Stimulated activated CD4-positive, alpha-beta T cell treated with anti-CD3 and anti-CD28 coated beads, Interleukin-1b, Interleukin-23, amount 100 ng/mL, for 24 hours (primary cell): ENCODE measurements at regions not wholly inside any gene's neighbourhood (a gene's known extent, or its start where the extent isn't known, plus 50 kb on each side); places are given as distances from the start of the nearest gene placed in this dataset.

Experiments
- DNase-seq, 4 experiments: peaks; one replicate each; pipeline ENCODE4 v3.0.0-alpha.2; 2020; ENCODE audit warnings: low read depth in 4 of 4, low spot score in 1 of 4

DNA sequence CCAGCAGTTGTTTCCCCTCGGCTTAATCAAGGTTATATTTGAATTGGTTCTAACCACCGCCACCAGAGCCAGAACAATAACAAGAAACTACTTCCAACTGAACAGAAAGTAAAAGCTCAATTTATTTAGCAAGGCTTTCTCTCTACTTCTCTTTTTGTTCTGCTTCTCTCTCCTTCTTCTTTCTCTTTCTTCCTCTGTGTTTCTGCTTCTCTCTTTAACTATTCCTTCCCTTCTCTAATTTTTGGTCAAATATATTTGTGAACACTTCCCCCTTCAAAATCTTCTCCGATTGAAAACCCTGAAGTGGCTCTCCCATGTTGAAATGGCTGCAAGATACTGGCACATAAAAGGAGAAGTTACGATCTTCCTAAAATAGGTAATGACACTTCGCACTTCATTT, 1195.9 kb upstream of the PRKX start:
- no peak for DNase-seq

DNA sequence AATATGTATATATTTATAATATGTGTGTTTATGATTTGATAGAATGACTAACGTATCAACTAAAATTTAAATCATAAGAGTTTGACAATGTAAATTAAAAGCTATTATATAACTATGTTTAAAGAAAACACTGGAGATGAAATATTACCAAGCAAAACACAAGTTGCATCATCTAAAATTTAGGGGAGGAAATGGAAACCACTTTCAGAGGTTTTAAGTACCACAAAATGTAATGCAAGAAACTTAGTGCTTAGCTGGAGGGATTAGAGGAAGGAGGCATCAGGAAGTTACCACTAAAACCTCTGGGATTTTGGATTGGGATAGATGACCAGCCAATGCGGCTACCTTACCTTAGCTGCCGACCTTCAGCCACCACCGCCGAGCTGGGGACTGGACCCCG, 1192.1 kb upstream of the PRKX start:
- DNase-seq, result no peak

DNA sequence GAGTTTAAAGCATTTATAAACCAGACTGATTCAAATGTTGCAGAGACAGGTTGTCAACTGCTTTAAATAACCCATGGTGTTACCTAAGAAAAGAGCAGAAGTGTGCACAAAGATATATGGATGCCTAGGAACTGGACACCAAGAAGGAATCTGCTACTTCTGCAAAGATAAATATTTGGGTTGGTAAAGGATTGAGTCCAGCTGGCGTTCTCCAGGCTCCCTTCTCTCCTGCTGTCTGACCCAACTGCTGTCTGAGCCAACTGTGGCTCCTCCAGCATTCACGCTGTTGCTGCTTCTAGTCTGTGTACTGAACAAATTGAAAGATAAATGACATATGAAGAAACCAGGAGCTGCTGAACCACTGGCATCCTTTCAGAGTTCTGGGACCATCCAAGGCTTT, 1167.8 kb upstream of the PRKX start:
- DNase-seq, result no peak

DNA sequence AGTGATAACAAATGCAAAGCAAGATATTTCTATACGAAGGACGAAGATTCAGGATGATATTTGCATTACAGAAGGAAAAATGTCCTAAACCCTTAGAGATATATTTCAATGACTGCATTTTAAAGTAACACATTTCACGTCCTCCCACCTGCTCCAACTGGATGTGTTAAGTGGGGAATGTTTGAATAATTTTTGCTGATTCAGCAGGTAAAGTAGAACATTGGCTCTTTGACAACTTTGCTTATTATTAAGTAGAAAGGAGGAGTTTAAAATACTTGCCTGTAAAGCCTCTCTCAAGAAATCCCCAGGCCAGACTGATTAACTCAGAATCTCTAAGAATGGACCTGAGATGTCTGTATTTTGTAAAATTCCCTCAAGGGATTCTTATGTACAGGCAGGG, 1165.2 kb upstream of the PRKX start:
- no peak for DNase-seq

DNA sequence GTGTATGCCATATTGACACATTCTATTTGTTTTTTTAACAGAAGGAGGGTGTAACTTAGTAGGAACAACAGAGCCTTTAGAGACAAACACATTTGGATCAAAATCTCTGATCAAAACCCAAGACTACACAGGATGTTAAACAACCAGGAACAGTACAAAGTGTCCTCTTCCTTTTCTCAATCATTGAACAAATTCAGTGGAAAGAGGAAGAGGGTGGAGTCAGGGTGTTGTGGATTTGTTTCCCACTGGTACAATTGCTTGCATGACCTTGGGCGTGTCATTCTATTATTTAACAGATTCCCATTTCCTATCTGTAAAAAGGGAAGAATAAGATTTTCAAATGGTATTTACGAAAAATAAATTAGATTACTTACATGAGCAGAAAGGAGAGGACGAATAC, 1162.8 kb upstream of the PRKX start:
- no peak for DNase-seq

DNA sequence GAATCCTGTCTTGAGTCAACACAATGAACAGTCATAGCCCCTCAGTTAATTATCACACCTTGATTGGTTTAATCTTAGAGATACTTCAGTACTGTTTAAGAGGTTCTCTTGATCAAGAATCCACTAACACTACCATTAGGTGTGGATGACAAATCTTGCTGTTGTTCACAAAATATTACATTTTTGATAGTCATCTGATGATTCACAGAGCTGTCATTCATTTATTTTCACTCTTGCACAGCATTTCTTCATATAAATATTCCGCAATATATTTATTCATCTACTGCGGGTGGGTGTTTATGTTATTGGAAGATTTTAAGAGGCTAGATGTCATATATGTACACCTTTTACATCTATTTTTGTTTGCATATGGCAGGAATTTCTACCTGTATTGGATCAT, 1138.1 kb upstream of the PRKX start:
- DNase-seq, result no peak

DNA sequence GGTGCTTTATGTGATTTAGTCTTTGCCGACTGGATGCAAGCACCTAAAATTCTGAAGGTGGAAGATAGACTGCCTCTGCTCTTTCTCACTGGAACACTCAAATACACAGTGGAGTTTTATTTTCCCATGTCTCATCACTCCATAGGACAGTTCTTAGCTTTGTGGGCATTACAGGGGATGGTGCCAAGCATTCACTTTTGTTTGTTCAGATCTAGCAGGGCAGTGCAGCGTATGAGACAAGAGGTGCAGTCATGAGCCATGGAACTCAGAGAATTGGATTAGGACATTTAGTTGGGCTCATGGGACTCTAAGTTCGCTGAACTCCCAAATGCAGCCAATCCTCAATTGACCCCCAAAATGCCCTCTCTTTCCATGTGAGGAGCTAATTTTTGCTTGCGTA, 1136.9 kb upstream of the PRKX start:
- no peak for DNase-seq

DNA sequence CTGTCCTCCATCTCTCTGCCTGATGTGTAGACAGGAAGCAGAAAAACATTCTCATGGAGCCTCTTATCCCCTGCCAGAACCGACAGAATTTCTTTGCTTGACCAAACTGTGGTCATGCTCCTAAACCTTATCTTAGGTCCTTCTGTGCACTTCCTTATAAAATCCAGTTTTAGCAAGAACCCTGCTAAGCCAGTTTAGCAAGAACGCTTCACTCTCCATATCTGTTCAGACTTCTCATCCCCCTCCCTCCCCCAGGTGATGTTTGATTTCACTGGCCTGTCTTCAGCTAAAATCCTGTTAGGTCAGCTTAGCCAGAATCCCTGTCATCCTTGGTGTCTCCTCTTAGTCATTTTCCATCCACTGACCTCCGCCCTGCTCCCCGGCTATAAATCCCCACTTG, 1130.9 kb upstream of the PRKX start:
- no peak for DNase-seq

DNA sequence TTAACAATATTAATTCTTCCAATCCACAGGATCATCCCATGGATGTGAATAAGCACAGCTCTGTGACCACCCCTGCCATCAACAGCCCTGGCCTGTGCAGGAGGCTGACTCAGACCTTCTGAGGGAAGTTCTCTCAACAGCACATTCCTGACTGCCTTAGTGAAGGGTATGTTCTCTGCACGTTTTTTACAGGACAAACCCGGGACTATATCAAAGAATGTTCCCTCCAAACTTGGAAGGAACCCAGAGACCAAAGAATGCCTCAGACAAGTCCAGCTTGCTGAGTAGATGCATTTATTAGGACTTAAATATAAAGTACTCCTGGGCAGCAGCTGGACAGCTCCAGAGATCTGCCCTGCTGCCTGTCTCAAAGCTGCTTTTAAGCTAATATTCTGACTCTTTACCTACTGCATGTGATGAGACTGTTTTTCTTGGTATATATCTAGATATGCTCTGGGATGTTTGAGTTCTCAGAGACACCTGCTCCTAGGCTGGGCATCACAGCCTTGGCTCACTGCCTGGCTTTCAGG, 1127.8 kb upstream of the PRKX start:
- no peak for DNase-seq

DNA sequence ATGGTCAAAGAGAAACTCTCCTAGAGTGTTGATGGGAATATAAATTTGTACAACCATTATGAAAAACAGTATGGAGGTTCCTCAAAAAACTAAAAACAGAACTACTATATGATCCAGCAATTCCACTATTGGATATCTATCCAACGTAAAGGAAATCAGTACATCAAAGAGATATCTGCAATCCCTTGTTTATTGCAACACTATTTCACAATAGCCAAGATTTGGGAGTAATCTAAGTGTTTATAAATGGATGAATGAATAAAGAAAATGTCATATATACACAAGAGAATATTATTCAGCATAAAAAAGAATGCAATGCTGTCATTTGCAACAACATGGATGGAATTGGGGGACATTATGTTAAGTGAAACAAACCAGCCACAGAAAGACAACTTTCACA, 1118.1 kb upstream of the PRKX start:
- no peak for DNase-seq

DNA sequence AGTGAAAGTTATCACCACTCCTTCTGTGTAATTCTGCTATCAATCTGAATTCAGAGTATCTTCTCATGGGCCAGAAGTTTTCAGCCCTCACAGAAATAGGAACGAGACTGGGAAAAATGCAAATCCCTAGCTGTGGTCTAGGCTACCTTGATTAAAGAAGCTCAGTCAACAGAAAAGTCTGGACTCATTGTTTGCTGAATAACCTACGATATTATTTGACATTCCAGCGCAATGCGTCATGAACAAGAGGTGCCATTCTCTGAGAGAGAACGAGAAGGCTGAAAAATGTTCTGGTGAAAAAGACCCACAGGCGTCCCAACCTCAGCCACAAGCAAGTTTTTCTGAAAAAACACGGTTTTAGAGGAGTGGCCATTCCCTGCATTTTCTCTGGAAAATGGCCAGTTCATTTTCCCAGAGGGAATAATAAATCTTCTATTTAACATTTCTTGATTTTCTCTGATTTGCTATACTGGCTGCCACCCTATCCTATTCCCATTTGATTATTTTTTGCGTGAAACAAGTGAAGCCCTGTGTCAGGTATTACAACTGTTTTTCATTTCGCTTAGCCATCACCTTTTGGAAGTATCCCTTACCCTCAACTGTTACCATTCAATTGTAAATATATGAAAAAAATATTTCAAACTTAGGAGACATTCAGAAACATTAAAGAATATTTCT, 1117.6 kb upstream of the PRKX start:
- DNase-seq, result no peak

DNA sequence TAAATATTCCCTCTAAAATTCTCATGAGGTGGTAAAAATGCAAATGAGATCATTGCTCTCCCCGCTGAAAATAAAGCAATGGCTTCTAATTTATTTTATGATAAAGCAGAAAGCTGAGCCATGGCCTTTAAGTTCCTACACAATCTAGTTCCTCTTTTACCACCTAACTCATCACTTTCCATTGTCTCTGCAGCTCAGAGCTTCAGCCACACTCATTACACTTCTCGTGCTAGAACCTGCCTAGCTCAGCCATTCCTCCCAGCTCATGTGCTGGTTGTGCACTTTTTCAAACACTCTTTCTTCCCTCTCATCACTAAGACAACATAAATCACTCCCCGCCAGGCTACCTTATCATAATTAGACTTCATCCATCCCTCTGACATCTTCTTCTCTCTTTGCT, 1112.1 kb upstream of the PRKX start:
- no peak for DNase-seq

DNA sequence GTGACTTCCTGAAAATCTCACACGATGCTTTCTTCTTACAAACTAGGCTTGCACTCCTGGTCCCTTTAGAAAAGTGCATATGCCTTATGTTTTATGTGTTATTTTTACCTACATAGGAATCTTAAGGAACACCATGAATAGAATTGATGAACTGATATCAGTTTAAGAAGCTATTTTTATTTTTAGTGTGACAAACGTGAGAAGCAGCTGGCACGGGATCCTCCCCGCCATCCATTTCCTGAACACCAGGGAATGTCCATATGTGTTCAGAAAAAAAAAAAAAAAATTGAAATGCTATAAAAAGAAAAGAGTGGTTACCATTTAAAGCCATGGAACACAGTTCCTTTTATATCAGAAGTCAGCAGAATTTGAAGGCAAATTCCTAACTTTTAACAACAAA, 1096.1 kb upstream of the PRKX start:
- DNase-seq, result no peak

DNA sequence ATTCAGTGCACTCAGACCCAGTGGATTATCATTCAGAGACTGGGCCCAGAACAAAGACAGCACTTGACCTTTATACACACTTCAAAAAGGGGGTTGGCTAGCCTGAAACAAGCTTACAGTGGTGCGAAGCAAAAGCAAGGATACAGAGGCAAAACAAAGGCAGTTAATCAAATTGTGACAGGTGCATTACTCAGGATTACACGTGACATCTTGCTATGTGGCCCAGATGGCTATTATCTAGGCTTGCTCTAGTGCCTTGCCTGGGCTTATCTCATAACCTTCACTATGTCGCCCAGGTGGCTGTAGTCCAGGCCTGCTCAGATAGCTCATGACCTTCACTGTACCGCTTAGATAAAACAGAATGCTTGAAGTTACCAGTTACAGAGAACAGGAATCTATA, 1092.1 kb upstream of the PRKX start:
- DNase-seq, result no peak

DNA sequence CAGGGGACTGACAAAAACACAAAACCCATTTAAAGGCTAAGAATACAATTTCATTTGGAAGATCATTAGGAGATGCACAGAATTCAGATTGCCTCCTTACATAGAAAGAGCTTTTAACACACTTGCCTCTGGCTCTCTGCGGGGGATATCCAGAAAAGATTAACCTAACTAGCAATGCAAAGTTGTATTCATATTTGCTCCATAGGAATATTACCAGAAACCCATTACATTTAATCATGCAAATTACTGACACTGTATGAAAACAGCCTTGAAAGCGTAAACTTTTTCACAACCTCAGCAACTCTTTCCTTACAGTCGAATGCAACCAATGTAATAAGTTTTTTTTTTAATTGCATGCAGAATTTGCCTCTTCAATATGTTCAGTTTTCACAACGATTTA, 1087.3 kb upstream of the PRKX start:
- DNase-seq, result no peak

DNA sequence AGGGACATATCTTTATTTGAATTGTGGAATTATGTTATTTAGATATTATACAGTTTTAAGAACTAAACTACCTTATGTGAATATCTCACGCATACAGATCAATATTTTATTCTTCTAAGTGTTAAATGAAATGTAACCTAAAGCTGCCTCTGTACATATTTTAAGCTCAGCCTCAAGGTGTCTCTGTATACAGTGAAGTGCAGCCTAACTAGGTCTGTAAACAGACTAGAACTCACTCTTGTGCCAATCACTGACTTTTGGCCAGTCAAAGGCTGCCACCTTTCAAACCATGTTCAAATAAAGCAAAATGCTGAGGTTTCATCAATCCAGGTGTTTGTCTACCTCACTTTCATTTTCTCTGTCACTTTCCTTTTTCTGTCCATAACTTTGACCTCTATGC, 1074.5 kb upstream of the PRKX start:
- no peak for DNase-seq

DNA sequence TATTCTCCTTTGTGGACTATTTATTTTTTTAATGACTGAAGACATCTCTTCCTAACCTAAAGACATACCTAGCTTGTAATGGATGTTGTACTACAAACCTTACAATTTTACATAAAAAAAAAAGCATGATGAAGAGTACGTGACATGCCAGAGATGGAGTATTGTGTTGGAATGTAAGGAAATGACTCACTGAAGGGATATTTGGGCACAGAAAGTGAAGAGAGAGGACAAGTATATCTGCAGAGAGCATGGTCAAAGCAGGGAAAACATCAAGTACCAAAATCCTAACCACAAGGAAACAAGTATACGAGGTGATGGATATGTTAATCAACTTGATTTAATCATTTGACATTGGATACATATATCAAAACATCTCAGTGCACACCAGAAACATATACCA, 1051.4 kb upstream of the PRKX start:
- no peak for DNase-seq

DNA sequence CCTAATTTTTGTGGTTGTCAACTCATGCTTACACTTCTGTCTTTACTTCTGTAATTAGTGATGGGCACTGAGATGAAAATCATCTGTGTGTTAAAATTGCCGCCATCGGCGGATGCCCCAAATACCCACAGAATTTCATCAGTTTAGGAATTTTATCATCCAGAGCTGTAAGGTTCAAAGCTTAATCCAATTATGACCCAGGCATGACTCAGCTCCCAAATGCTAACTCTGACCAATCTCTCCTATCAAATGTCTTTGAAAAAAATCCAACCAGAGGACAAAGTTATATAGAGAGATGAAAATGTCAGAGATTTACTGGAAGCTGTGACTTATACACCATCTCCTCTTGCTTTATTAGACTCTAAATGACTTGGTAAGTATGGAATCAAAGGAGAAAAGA, 1048.7 kb upstream of the PRKX start:
- DNase-seq, result no peak

DNA sequence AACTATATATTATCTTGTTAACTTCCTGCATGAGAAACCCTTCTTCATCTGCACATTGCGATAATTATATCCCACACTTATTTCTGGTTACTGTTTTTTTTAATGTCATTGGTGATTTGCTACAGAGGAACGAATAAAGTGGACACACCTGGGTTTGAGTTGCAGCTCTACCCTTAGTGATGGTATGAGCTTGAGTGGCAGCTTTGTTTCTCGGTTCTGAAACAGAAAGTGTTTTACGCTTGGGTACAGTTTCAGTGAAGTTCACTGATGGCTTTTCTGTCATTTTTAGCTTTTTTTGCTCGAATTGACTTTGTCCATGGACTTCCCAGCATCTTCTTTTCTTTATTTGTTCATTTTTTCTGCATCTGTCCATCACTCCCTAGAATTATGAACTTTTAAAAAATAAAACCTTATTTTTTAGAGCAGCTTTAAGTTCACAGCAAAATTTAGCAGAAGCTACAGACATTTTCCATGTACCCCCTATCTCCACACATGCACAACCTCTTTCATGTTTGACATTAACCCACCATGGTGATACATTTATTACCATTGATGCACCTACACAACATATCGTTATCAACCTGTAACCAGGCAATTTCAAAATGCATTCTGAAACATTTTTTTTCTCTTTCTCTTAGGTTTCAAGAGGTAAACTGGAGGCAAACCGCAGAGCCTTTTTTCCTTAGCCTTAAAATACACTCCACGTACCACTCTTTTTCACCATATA, 1041.6 kb upstream of the PRKX start:
- DNase-seq, result no peak

DNA sequence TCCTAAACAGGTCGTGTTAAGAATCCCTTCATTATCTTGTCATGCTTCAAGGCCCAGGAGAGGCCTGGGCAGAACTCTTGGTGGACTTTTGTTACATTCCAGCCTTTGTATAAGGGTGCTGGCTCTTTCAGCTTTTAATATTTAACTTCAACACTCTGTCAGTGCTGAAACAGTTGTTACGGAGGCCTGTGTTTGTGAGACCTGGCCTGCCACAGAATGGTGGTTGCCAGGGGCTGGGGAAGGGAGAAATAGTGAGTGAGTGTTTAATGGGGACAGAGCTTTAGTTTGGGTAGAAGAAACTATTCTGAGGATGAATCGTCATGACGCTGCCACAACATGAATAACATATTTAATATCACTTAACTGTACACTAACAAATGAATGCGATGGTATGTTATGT, 1027.6 kb upstream of the PRKX start:
- no peak for DNase-seq

DNA sequence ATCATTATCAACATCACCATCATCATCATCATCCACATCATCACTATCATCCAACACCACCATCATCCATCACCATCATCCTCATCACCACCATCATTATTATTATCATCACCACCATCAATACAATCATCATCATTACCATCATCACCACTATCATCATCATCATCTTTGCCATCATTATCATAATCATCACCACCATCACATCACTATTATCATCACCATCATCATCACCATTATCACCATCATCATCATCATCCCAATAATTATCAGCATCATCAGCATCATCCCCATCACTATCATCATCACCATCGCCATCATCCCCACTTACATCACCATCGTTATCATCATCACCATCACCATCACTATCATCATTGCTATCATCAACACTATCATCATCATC, 1021.9 kb upstream of the PRKX start:
- DNase-seq, result no peak

DNA sequence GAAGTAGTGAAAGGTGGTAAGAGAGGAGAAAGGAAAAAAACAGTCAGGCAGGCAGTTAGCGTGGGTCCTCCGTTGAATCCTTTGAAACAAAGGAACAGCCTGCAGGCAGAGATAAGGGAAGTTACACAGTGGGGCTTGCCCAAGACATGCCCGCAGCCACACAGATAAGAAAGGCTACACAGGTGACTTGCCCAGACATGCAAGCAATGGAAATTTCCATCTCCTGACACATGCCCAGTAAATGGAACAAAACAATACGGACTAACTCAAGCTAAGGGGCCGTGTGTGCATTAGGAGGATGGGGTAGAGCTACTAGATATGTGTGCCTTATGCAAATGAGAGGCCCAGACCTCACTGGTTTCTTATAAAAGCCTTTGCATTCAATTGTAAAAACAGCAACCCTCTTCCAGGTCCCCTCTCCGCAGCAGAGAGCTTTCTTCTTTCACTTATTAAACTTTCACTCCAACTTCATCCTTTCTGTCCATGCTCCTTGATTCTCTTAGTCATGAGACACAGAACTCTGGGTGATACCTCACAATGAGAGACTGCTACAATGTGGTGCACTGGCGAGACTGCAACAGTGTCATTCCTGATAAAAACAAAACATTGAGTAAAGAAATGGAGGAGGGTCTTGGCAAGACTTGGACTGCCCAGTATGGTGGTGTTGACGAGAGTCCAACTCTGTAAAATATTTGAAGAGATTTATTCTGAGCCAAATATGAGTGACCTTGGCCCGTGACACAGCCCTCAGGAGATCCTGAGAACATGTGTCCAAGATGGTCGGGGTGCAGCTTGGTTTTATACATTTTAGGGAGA, 997.4 kb upstream of the PRKX start:
- no peak for DNase-seq
